ENCODE measurements at regions not wholly inside any gene's neighbourhood (a gene's known extent, or its start where the extent isn't known, plus 50 kb on each side); places are given as distances from the start of the nearest gene placed in this dataset.

DNA sequence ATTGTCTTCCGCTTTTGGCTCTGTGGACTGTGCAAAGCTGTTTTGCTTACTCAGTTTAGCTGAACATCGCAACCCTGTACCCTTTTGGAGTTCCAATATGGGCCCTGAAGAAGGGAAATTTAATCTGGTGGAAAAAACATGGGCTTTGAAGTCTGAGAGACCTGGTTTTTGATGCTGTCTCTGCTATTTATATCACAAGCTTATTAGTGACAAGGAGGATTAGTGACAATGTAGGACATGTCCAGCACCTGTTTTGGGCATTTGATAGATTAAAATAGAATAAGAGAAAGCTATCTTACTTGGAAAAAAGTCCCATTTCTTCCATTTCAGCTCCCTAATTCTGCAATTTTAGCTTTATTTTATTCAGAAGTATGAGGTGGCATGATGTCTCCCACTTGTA is 417.3 kb downstream of the SPRY1 start:
- Histone ChIP-seq H3K27me3 (no peaks in the 10 kb centered on the region), H3K4me1 (no peaks in the 10 kb centered on the region), H3K4me3 (no peak overlapping the region), H3K27ac (no peak overlapping the region), H3K36me3 (no peaks in the 10 kb centered on the region), H3K9me3 (no peaks in the 10 kb centered on the region)
- DNase-seq, result no peak
- TF ChIP-seq POLR2A (IDR thresholded peaks at IDR 0.05), result no peak
- TF ChIP-seq, protein P1, sequence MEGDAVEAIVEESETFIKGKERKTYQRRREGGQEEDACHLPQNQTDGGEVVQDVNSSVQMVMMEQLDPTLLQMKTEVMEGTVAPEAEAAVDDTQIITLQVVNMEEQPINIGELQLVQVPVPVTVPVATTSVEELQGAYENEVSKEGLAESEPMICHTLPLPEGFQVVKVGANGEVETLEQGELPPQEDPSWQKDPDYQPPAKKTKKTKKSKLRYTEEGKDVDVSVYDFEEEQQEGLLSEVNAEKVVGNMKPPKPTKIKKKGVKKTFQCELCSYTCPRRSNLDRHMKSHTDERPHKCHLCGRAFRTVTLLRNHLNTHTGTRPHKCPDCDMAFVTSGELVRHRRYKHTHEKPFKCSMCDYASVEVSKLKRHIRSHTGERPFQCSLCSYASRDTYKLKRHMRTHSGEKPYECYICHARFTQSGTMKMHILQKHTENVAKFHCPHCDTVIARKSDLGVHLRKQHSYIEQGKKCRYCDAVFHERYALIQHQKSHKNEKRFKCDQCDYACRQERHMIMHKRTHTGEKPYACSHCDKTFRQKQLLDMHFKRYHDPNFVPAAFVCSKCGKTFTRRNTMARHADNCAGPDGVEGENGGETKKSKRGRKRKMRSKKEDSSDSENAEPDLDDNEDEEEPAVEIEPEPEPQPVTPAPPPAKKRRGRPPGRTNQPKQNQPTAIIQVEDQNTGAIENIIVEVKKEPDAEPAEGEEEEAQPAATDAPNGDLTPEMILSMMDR (IDR thresholded peaks at IDR 0.05), result no peak

DNA sequence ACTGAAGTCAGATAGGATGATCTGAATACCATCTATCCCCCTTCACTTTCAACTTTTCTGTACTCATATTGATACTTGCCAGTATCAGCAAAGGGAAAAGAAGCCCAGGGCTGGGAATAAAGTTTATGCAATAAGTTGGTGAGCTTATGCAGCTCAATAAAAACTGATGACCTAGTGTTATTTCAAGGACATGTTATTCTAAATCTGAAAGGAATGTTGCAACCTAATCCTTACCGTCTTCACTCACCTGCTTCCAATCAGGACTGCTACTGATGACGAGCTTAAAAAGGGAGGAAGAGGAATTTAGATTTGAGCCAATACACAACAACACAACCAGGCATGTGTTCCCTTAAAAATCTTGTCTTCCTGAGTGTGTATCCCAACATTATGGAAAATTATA is 419.9 kb downstream of the SPRY1 start:
- Histone ChIP-seq H3K9me3 (no peaks in the 10 kb centered on the region), H3K27ac (no peak overlapping the region), H3K27me3 (no peaks in the 10 kb centered on the region), H3K4me1 (no peaks in the 10 kb centered on the region), H3K36me3 (no peaks in the 10 kb centered on the region), H3K4me3 (no peak overlapping the region)
- DNase-seq, result no peak
- TF ChIP-seq POLR2A (IDR thresholded peaks at IDR 0.05), result no peak
- TF ChIP-seq, protein P1 (IDR thresholded peaks at IDR 0.05), result no peak

DNA sequence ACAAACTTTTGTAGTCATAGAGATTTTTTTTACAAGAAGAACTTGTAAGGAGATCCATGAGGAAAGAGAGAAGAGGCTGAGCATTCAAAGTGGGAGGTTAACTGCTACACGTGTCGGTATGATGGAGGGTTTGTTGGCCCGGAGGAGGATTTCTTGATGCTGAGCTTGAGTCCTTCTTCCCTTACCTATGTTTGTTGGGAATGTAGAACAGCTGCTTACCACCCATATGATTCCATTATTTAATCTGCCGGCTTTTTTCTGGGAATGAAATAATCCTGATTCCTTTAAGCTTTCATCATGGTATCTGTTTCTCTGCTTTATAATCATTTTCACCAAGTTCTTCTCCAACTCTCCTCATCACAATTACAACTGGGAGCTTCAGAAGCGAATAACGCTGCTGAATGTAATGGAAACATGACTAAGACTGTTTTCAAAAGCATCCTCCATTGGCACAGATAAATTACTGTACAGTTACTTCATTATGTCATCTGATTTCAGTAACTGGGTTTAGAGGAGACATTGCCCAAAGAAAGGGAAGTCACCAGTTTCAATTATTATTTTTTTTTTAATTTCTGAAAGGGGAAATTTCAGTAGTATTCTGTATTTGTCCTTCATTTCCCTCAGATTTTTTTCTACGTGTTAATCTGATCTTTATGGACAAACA is 420.6 kb downstream of the SPRY1 start:
- no peak for DNase-seq
- no peaks in the 10 kb centered on the region for H3K4me1 ChIP-seq
- H3K36me3 ChIP-seq, result no peaks in the 10 kb centered on the region
- no peak for TF ChIP-seq POLR2A (IDR thresholded peaks at IDR 0.05)
- TF ChIP-seq, protein P1 (IDR thresholded peaks at IDR 0.05), result no peak
- H3K27me3 ChIP-seq, result no peaks in the 10 kb centered on the region
- H3K9me3 ChIP-seq, result no peaks in the 10 kb centered on the region
- H3K4me3 ChIP-seq, result no peak overlapping the region
- no peak overlapping the region for H3K27ac ChIP-seq

DNA sequence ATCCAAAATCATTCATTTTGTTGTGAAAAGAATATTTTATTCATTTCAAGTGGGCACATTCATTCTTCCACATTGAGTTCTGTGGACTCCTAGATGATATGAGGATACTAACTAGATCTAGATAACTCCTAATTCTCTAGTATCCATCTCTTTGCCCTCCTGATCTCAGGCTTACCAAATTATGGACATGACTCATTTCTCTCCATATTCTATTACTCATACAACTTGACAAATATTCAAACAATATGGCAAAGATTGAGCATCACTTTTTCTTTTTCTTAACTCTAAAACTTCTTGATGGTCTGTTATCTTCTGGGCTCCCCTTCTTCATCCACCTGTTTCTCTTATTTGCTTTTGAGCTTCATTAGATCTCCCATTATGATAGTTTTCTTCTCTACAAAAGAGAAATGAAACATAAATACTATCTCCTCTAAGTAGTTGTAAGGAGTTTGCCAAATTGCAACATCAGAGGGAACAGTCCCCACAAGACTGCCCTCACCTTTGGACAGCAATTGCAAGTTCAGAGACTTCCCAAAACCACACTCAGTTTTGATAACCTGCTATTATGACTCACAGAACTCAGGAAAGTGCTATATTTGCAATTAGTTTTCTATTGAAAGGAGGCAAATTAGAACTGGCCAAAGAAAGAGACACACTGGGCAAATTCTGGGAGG is 422.9 kb downstream of the SPRY1 start:
- TF ChIP-seq, protein P1 (IDR thresholded peaks at IDR 0.05), result no peak
- no peak for TF ChIP-seq POLR2A (IDR thresholded peaks at IDR 0.05)
- no peak overlapping the region for H3K27ac ChIP-seq
- H3K36me3 ChIP-seq, result no peaks in the 10 kb centered on the region
- H3K4me1 ChIP-seq, result no peaks in the 10 kb centered on the region
- no peaks in the 10 kb centered on the region for H3K27me3 ChIP-seq
- DNase-seq, result no peak
- H3K4me3 ChIP-seq, result no peak overlapping the region
- H3K9me3 ChIP-seq, result no peaks in the 10 kb centered on the region

DNA sequence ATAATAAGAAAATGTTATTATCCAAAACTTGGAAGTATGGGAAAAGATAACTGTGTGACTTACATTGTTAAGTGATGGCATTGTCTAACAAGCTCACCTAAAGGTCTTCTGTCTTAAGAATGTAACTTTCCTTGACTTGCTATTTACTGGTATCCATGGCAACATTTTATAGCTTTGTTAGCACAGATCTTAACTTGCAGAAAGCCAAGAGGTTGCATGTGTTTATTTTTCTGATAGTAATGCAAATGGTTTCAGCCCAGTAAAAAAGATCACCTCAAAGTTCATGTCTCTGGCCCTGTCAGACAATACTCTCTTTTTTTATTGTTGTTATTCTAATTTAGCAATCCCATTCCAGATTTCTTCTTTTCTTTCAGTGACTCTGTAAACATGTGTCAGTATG is 425.3 kb downstream of the SPRY1 start:
- H3K27me3 ChIP-seq, result no peaks in the 10 kb centered on the region
- H3K36me3 ChIP-seq, result no peaks in the 10 kb centered on the region
- H3K4me3 ChIP-seq, result no peak overlapping the region
- TF ChIP-seq, protein P1 (IDR thresholded peaks at IDR 0.05), result no peak
- no peak for TF ChIP-seq POLR2A (IDR thresholded peaks at IDR 0.05)
- H3K9me3 ChIP-seq, result no peaks in the 10 kb centered on the region
- H3K27ac ChIP-seq, result no peak overlapping the region
- no peak for DNase-seq
- no peaks in the 10 kb centered on the region for H3K4me1 ChIP-seq
